Jurkat, Clone E6-1 (cell line): ENCODE measurements at regions not wholly inside any gene's neighbourhood (a gene's known extent, or its start where the extent isn't known, plus 50 kb on each side); places are given as distances from the start of the nearest gene placed in this dataset.
"Not testable (repeated sequence)": the region's sequence is repeated elsewhere in the genome, so short reads cannot be mapped to it uniquely, and the experiment has no call there.

Experiments
- DNase-seq: peaks from one replicate; pipeline ENCODE4 v3.0.0-alpha.2; 2011; ENCODE audit warnings: low read depth, low spot score
- H3K4me3 ChIP-seq: 2 replicates; pipeline ENCODE4 v1.5.1; 2011; ENCODE audit warnings: mild to moderate bottlenecking, low read length, control low read depth, moderate library complexity

- H3K4me3 ChIP-seq = no peak overlapping the region
- DNase-seq = no peak
Observed at GRCh38 chr6:80446454-80447045, 340.1 kb downstream of the BCKDHB start.

GRCh38 chr6:80445751-80446150, 339.3 kb downstream of the BCKDHB start:
- DNase-seq = no peak

GRCh38 chr6:80442366-80442765, 335.9 kb downstream of the BCKDHB start:
- no peak overlapping the region for H3K4me3 ChIP-seq
- DNase-seq = no peak

More at GRCh38 chr6:80445751-80446150, 339.3 kb downstream of the BCKDHB start:
- H3K4me3 ChIP-seq = no peak overlapping the region

- DNase-seq = no peak
- no peak overlapping the region for H3K4me3 ChIP-seq
Observed at GRCh38 chr6:80441131-80441530, 334.7 kb downstream of the BCKDHB start.

- no peak overlapping the region for H3K4me3 ChIP-seq
- DNase-seq = no peak
Observed at GRCh38 chr6:80440496-80441115, 334.1 kb downstream of the BCKDHB start.

GRCh38 chr6:80439721-80440470, 333.4 kb downstream of the BCKDHB start:
- DNase-seq = no peak
- no peak overlapping the region for H3K4me3 ChIP-seq

GRCh38 chr6:80438772-80439171, 332.3 kb downstream of the BCKDHB start:
- DNase-seq = no peak
- no peak overlapping the region for H3K4me3 ChIP-seq

GRCh38 chr6:80437801-80438200, 331.3 kb downstream of the BCKDHB start:
- no peak for DNase-seq

GRCh38 chr6:80437221-80437620, 330.8 kb downstream of the BCKDHB start:
- H3K4me3 ChIP-seq = no peak overlapping the region
- DNase-seq = no peak

More at GRCh38 chr6:80437801-80438200, 331.3 kb downstream of the BCKDHB start:
- H3K4me3 ChIP-seq = no peak overlapping the region

- no peak for DNase-seq
- H3K4me3 ChIP-seq = no peak overlapping the region
Observed at GRCh38 chr6:80436663-80437062, 330.2 kb downstream of the BCKDHB start.

GRCh38 chr6:80435457-80435856, 329.0 kb downstream of the BCKDHB start:
- DNase-seq = no peak
- no peak overlapping the region for H3K4me3 ChIP-seq

GRCh38 chr6:80434691-80435350, 328.4 kb downstream of the BCKDHB start:
- no peak for DNase-seq
- no peak overlapping the region for H3K4me3 ChIP-seq

- H3K4me3 ChIP-seq = no peak overlapping the region
- no peak for DNase-seq
Observed at GRCh38 chr6:80433673-80434025, 327.2 kb downstream of the BCKDHB start.

GRCh38 chr6:80433010-80433672, 326.7 kb downstream of the BCKDHB start:
- no peak overlapping the region for H3K4me3 ChIP-seq
- DNase-seq = no peak

- no peak overlapping the region for H3K4me3 ChIP-seq
- DNase-seq = no peak
Observed at GRCh38 chr6:80425089-80425823, 318.8 kb downstream of the BCKDHB start.

- no peak overlapping the region for H3K4me3 ChIP-seq
- no peak for DNase-seq
Observed at GRCh38 chr6:80411486-80411885, 305.0 kb downstream of the BCKDHB start.

GRCh38 chr6:80407976-80408375, 301.5 kb downstream of the BCKDHB start:
- not testable (repeated sequence) for DNase-seq, H3K4me3 ChIP-seq

- H3K4me3 ChIP-seq = no peak overlapping the region
- no peak for DNase-seq
Observed at GRCh38 chr6:80404889-80405288, 298.4 kb downstream of the BCKDHB start.

- DNase-seq = no peak
- no peak overlapping the region for H3K4me3 ChIP-seq
Observed at GRCh38 chr6:80403365-80403764, 296.9 kb downstream of the BCKDHB start.
